ENCODE measurements at regions not wholly inside any gene's neighbourhood (a gene's known extent, or its start where the extent isn't known, plus 50 kb on each side); places are given as distances from the start of the nearest gene placed in this dataset.
"Not testable (repeated sequence)": the region's sequence is repeated elsewhere in the genome, so short reads cannot be mapped to it uniquely, and the experiment has no call there.

GRCh38 chr9:126066131-126066530 is 260.5 kb upstream of the MVB12B start:
- TF ChIP-seq GATA1 (IDR thresholded peaks at IDR 0.05; ENCODE audit: low read depth, low read length), result no peak
- TF ChIP-seq POLR2A (IDR thresholded peaks at IDR 0.05; ENCODE audit: low read length), result no peak
- no peak for DNase-seq

- TF ChIP-seq GATA1 (IDR thresholded peaks at IDR 0.05; ENCODE audit: low read depth, low read length) (no peak), POLR2A (IDR thresholded peaks at IDR 0.05; ENCODE audit: low read length) (no peak)
- DNase-seq, result no peak
These were observed 259.4 kb upstream of the MVB12B start for GRCh38 chr9:126067031-126067734.

DNA sequence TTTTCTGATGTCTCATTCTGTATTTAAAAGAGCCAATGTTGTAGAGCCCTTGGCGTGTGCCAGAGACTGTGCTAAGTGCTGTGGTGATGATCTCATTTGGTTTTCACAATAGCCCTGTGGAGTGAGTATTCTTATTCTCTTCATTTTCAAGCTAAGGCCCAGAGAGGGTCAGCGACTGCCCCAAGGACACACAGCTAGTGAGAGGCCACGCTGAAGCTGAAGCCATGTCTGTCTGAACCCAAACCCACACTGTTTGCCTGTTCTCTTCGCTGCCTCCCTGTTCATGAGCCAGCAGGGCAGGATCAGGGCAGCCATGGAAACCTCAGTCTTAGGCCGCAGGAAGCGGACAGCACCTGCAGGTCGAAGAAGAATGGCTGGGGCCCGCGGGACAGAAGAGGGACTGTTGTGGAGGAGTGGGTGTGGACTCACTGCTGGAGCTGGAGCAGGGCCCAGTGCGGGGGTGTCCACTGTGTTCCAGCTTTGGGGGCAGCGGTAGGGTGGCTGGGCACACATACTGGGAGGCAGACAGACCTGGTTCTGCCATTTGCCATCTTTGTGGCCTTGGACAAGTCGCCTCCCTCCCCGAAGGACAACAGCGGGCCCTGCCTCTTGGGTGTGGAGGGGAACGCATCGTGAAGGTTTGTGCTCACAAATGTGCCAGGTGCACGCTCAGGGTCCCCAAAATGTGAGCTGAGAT is 257.9 kb upstream of the MVB12B start:
- TF ChIP-seq GATA1 (IDR thresholded peaks at IDR 0.05; ENCODE audit: low read depth, low read length), result no peak
- no peak for TF ChIP-seq POLR2A (IDR thresholded peaks at IDR 0.05; ENCODE audit: low read length)

DNA sequence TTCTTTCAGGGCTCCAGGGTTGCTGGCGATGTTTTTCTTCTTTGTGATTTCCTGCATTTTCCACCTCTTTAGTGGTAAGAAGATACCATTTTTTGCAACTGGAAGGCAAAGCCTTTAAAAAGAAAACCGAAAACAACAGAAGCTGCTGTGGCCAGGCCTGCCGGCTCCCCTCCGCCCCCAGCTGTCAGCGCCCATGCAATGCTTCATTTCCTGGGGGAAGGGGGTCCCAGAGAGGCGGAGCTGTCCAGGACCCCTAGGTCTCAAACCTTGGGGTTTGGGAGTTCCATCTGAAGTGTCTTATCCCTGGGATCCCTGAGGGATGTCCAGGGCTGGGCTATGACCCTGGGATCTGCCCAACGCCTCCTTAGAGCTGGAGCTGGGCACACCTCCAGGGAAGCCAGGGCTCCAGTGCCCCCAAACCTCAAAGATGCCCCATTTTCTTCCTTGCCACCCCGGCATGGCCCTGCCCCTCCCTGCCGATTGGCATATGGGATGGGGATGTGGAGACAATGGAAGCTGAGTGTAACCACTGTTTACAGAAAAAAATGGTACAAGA is 257.2 kb upstream of the MVB12B start:
- DNase-seq, result no peak
- no peak for TF ChIP-seq GATA1 (IDR thresholded peaks at IDR 0.05; ENCODE audit: low read depth, low read length)
- no peak for TF ChIP-seq POLR2A (IDR thresholded peaks at IDR 0.05; ENCODE audit: low read length)

More for the DNA sequence above, 257.9 kb upstream of the MVB12B start:
- DNase-seq, result no peak

GRCh38 chr9:126070058-126070655 is 256.5 kb upstream of the MVB12B start:
- no peak for DNase-seq
- TF ChIP-seq POLR2A (IDR thresholded peaks at IDR 0.05; ENCODE audit: low read length) (no peak), GATA1 (IDR thresholded peaks at IDR 0.05; ENCODE audit: low read depth, low read length) (no peak)

DNA sequence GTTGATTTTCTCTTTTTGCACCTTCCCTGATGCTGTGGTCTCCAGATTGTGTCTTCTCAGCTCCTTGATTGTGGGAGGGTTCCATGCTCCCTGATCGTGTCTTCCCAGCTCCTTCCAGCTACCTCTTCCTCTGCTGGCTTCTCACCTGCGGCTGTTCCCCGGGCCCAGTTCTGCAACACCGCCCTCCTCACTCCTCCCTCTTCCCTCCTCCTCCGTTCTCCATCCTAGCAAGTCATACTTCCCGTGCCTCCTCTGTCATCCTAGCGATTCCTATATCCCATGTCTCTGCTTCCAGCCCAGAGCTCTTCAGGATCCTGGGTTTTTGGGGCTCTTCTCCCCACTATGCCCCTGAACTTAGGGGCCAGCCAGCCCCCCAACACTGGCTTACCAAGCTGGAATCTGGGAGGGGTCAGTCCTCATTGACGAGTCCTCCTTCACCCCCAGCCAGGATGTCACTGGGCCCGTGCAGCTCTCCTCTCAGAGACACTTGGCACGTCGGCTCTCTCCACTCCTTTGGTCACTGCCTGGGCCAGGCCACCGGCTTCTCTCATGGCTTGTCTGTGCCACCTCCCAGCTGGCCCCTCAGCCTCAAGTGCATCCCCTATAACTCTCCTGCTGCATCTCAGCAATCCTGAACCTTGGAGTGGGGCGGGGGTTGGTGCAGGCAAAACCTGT is 255.4 kb upstream of the MVB12B start:
- no peak for DNase-seq
- TF ChIP-seq GATA1 (IDR thresholded peaks at IDR 0.05; ENCODE audit: low read depth, low read length), result no peak
- TF ChIP-seq POLR2A (IDR thresholded peaks at IDR 0.05; ENCODE audit: low read length), result no peak

GRCh38 chr9:126077656-126078055 is 249.0 kb upstream of the MVB12B start:
- not testable (repeated sequence) for DNase-seq

- DNase-seq, result no peak
- TF ChIP-seq POLR2A (IDR thresholded peaks at IDR 0.05; ENCODE audit: low read length) (no peak), GATA1 (IDR thresholded peaks at IDR 0.05; ENCODE audit: low read depth, low read length) (no peak)
These were observed 246.0 kb upstream of the MVB12B start for GRCh38 chr9:126080641-126081040.

- no peak for TF ChIP-seq GATA1 (IDR thresholded peaks at IDR 0.05; ENCODE audit: low read depth, low read length)
- TF ChIP-seq POLR2A (IDR thresholded peaks at IDR 0.05; ENCODE audit: low read length), result no peak
- no peak for DNase-seq
These were observed 244.9 kb upstream of the MVB12B start for GRCh38 chr9:126081746-126082145.

DNA sequence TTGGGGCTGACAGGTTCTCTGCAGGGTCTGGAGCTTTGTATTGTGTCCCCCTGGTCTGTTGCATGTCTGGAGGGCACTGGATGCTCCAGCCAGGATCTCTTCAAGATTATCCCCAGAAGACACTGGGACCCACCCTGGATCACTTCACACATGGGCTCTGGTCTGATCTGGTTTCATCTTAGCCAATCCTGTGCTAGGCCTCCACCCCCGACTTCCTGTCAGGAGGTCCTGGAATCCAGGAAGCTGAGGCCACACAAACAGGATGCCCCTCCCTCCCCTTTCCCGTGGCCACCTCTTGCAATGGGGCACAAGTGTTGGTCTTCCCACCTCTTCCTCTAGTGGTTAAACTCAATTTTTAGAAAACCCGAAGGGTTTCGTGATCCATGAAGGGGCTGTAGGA is 242.6 kb upstream of the MVB12B start:
- DNase-seq, result no peak
- no peak for TF ChIP-seq GATA1 (IDR thresholded peaks at IDR 0.05; ENCODE audit: low read depth, low read length)
- no peak for TF ChIP-seq POLR2A (IDR thresholded peaks at IDR 0.05; ENCODE audit: low read length)

DNA sequence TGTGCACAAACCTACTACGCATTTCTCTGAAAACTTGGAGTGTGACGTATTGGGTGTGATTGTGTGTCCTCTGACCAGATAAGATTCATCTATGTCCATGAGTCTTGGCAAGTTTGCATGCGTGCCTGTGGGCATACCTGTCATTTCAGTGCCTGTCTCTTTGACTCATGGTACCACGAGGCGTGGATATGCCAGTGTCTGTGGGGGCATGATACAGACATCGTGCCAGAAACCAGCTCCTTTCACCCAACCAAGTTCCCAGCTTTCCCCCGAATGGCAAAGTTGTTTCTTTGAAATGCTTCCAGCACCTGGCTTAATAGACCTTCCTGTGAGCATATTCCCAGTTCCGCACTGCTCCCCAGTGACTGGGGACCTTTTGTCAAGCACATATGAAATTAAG is 241.9 kb upstream of the MVB12B start:
- TF ChIP-seq GATA1 (IDR thresholded peaks at IDR 0.05; ENCODE audit: low read depth, low read length), result no peak
- TF ChIP-seq POLR2A (IDR thresholded peaks at IDR 0.05; ENCODE audit: low read length), result no peak
- DNase-seq, result no peak

DNA sequence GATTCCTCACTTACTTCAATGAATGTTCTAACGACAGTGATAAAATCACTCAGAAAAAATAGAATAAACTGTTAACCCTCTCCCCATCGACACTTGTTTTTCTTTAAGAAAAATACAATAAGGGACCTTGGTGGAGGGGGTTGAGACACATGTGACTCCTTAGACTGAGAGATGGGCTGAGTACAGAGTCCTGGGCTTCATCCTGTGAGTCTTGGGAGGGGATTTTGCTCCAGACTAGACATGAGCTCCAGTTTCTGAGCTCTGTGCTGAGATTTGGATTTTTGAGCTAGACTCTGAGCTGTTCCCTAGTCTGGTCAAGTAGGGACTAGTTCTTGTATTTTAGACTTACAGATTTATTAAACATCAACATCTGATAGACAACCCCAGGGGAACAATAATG is 241.5 kb upstream of the MVB12B start:
- no peak for TF ChIP-seq POLR2A (IDR thresholded peaks at IDR 0.05; ENCODE audit: low read length)
- TF ChIP-seq GATA1 (IDR thresholded peaks at IDR 0.05; ENCODE audit: low read depth, low read length), result no peak
- no peak for DNase-seq

DNA sequence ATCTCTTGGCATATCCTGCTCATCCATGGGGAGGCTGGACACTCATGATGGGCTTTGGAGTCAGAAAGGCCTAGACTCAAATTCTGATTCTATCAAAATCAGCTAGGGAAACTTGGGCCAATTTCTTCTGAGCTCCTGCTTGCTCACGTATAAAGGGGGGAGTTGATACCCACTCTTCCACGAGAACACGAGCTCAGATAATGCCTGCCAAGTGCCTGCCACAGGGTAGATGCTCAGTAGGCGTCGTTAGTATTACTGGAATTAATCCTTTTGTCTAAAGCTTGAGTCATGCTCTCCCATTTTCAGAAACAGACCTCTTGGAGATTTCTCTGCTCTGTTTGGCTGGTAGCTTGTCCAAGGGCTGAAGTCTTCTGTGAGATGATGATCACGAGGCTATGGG is 238.3 kb upstream of the MVB12B start:
- no peak for DNase-seq
- TF ChIP-seq GATA1 (IDR thresholded peaks at IDR 0.05; ENCODE audit: low read depth, low read length), result no peak
- TF ChIP-seq POLR2A (IDR thresholded peaks at IDR 0.05; ENCODE audit: low read length), result no peak

DNA sequence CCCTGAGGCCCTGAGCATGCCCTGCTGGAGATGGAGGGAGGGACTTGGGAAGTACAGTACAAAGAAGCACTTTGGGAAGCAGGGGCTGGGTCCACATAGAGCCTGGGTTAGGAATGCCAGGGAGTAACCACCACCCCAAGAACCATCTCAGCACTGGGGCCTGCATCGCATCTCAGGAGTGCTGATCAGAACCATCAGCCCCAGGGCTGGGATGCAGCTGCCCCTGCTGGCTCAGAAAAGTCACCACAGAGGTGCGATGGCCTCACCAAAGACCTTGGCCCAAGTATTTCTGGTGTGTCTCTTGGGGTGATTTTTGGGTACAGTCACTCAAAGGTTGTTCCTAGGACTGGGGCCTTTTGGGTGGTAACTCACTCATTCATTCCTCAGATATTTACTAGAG is 236.8 kb upstream of the MVB12B start:
- no peak for DNase-seq
- TF ChIP-seq GATA1 (IDR thresholded peaks at IDR 0.05; ENCODE audit: low read depth, low read length), result no peak
- TF ChIP-seq POLR2A (IDR thresholded peaks at IDR 0.05; ENCODE audit: low read length), result no peak

Measured in erythroblast (primary cell).